K562 (cell line): ENCODE measurements at regions not wholly inside any gene's neighbourhood (a gene's known extent, or its start where the extent isn't known, plus 50 kb on each side); places are given as distances from the start of the nearest gene placed in this dataset.
A peak's percentile ranks its signal among the peaks of the same experiment; 100 is the strongest.

Source experiments
- ATAC-seq: fragments of 200-7000 bp; cut with Tn5 transposase; 3 replicates; pipeline ENCODE4 v1.9.1; 2020; ENCODE audit warnings: moderate library complexity
- BruUV-seq: library from RNA; stranded (reverse); fragments of 400-500 nt; replicated peaks from 2 replicates; lab custom pipeline; 2021; lab: Mats Ljungman, UMichigan
- CTCF ChIA-PET: fragments of 300-600 bp; formaldehyde crosslinking; extraction: SDS; loops from one replicate; lab custom pipeline; 2021; ENCODE audit warnings: low intra/inter-chr PET ratio; lab: Yijun Ruan, JAX
- POLR2A ChIA-PET: fragments of 300-600, 350-650 bp; sonication (Branson Sonifier 250); formaldehyde crosslinking; extraction: SDS; loops from one replicate; lab custom pipeline; 2021; ENCODE audit warnings: antibody characterized with exemption, inconsistent platforms; lab: Yijun Ruan, JAX
- DNase-seq, 4 experiments: peaks; one replicate each; pipeline versions ENCODE4 v3.0.0 to v3.0.0-alpha.2; 2011 to 2018; ENCODE audit warnings: low spot score in 3 of 4, mixed read lengths in 3 of 4; ENCODE audit errors: extremely low read depth in 1 of 4
- FAIRE-seq: peaks from 2 replicates; lab custom pipeline; 2011; peaks lifted over from hg19 to GRCh38; lab: Jason Lieb, UNC
- H2AFZ ChIP-seq: 2 replicates; pipeline ENCODE4 v1.6.0; 2011; ENCODE audit warnings: low read depth, low read length, control low read depth, inconsistent platforms
- H3K27ac ChIP-seq: fragments of 200-600 bp; 3 replicates; pipeline ENCODE4 v1.8.0; 2011; ENCODE audit warnings: low read depth, mild to moderate bottlenecking, control low read depth, inconsistent platforms, low read length, moderate library complexity, mixed read lengths; ENCODE audit errors: extremely low read depth
- H3K27me3 ChIP-seq, 2 experiments: fragments of 300-600 bp in 1 of 2; 2 replicates in 1 of 2; 3 replicates in 1 of 2; pipeline versions ENCODE4 v1.6.0 to v1.8.0; 2011; ENCODE audit warnings: inconsistent platforms in 2 of 2, low read length in 2 of 2, mild to moderate bottlenecking in 1 of 2, mixed read lengths in 1 of 2, moderate library complexity in 1 of 2; ENCODE audit not compliant: control insufficient read depth in 2 of 2, insufficient read depth in 2 of 2
- H3K36me3 ChIP-seq: fragments of 300-600 bp; 3 replicates; pipeline ENCODE4 v1.8.0; 2011; ENCODE audit warnings: mild to moderate bottlenecking, low read length, inconsistent platforms; ENCODE audit not compliant: control insufficient read depth, insufficient read depth
- H3K4me1 ChIP-seq, 2 experiments: fragments of 200-600 bp in 1 of 2; replicated peaks in 1 of 2; 2 replicates in 1 of 2; 3 replicates in 1 of 2; pipeline versions ENCODE4 v1.5.1 to v1.8.0; 2011; ENCODE audit warnings: inconsistent platforms in 2 of 2, low read length in 2 of 2, mild to moderate bottlenecking in 1 of 2, mixed read lengths in 1 of 2, moderate library complexity in 1 of 2; ENCODE audit not compliant: control insufficient read depth in 2 of 2, insufficient read depth in 2 of 2
- H3K4me2 ChIP-seq: 2 replicates; pipeline ENCODE4 v1.6.1; 2011; ENCODE audit warnings: low read length, control low read depth, inconsistent platforms, mixed read lengths; ENCODE audit not compliant: insufficient read depth
- H3K4me3 ChIP-seq: fragments of 200-600 bp; sonication (generic), shearing (Covaris generic); 2 replicates; pipeline ENCODE4 v1.5.1; 2016; ENCODE audit warnings: control low read depth, inconsistent platforms
- H3K79me2 ChIP-seq: fragments of 200-600 bp; 3 replicates; pipeline ENCODE4 v1.8.0; 2011; ENCODE audit warnings: low read length, inconsistent platforms; ENCODE audit not compliant: control insufficient read depth, insufficient read depth
- H3K9ac ChIP-seq, 2 experiments: 2 replicates each; pipeline versions ENCODE4 v1.6.0 to v1.6.1; 2011; ENCODE audit warnings: low read depth in 2 of 2, low read length in 2 of 2, control low read depth in 1 of 2, inconsistent platforms in 1 of 2, mild to moderate bottlenecking in 1 of 2, mixed read lengths in 1 of 2; ENCODE audit not compliant: insufficient read depth in 1 of 2
- H3K9me1 ChIP-seq: one replicate; pipeline ENCODE4 v1.6.0; 2011; ENCODE audit warnings: inconsistent platforms, mild to moderate bottlenecking, low read length, moderate library complexity; ENCODE audit not compliant: control insufficient read depth, insufficient read depth
- H3K9me3 ChIP-seq: replicated peaks from 2 replicates; pipeline ENCODE4 v1.5.1; 2011; ENCODE audit warnings: low read depth, low read length, inconsistent platforms; ENCODE audit not compliant: control insufficient read depth, insufficient read depth
- H4K20me1 ChIP-seq: replicated peaks from 2 replicates; pipeline ENCODE4 v1.6.1; 2011; ENCODE audit warnings: low read length, inconsistent platforms, mixed read lengths; ENCODE audit not compliant: control insufficient read depth, insufficient read depth
- CEBPG ChIP-seq, 3 experiments: fragments of 200-800 bp in 1 of 3; sonication (Bioruptor generic) in 1 of 3; sonication (generic) in 1 of 3; formaldehyde crosslinking in 1 of 3; IDR thresholded peaks in 2 of 3; conservative IDR thresholded peaks in 1 of 3; 2 replicates each; pipeline versions ENCODE4 v1.6.1 to v1.8.0; 2016 to 2022; ENCODE audit warnings: missing compliant biosample characterization in 2 of 3, missing genetic modification characterization in 2 of 3, mild to moderate bottlenecking in 1 of 3, missing genetic modification reagents in 1 of 3
- SPI1 ChIP-seq: IDR thresholded peaks from 2 replicates; pipeline ENCODE4 v1.6.1; 2011; ENCODE audit warnings: low read depth, low read length, control low read depth, borderline replicate concordance
- WGBS: fragments of 100-300 bp; shearing (Covaris generic); methylation state at CpG from one replicate; pipeline ENCODE4 v1.1.6; 2016; ENCODE audit warnings: low coverage, mixed read lengths; ENCODE audit not compliant: insufficient coverage; ENCODE audit errors: missing lambda C conversion rate; 5-methylcytosine and 5-hydroxymethylcytosine counted together
- in situ Hi-C: fragments of 300-500 bp; cut with MboI; formaldehyde crosslinking; loops from 4 replicates; pipeline ENCODE4 v1.15.0; 2018; ENCODE audit warnings: inconsistent platforms, mixed read lengths
- intact Hi-C: fragments of 100-400 bp; cut with micrococcal nuclease; formaldehyde crosslinking; loops from 2 replicates; pipeline ENCODE4 v1.14.2; 2022
- TF ChIP-seq, protein P1 (sequence below): fragments of 250-450 bp; sonication (Bioruptor Pico); IDR thresholded peaks from 2 replicates; pipeline ENCODE4 v1.8.0; 2021; ENCODE audit warnings: moderate library complexity, mild to moderate bottlenecking, inconsistent platforms
- TF ChIP-seq, protein P2 (sequence below), 2 experiments: fragments of 450-650 bp in 1 of 2; sonication (generic) in 1 of 2; formaldehyde crosslinking in 1 of 2; IDR thresholded peaks; 2 replicates each; pipeline versions ENCODE4 v1.7.1 to v1.9.0; 2016 to 2022; ENCODE audit warnings: inconsistent platforms in 1 of 2, mild to moderate bottlenecking in 1 of 2, missing genetic modification reagents in 1 of 2

DNA sequence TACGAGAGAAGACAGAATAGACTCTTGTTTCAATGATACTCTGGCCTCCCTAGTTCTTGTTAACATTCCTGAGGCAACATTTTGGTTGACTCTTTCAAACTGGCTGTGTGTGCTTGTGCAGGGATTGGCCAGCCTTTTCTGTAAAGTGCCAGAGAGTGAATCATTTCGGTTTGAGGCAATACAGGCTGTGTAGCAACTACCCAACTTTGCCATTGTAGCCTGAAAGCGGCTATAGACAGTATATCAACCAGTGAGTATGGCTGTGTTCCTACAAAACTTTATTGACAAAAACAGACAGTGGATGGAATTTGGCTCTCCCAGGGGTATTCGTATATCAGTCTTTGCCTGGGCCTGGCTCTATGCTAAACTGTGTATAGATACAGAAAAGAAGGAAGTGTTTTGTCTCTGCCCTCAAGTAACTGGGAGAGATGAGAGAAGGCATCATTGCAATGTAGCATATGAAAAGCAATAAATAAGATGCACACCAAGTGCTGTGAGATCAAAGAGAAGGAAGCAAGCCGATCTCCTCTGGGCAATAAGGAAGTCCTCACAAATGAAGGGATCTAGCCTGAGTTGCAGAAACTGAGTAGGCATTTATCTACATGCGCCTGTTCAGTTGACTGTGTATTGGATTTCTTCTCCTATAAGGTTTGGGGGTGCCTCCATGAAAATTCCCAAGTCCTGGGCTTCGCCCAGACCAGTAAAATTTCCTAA is 568.0 kb upstream of the KLF4 start:
- CTCF ChIA-PET = no interaction called here
- intact Hi-C loops = loop anchor here (5.0 kb wide), 1 partner anchor 50 kb away; no protein-coding TSS in a partner anchor
- FAIRE-seq (no peak), ATAC-seq (peak; percentile 55), DNase-seq (no peak)
- no peaks in the 10 kb centered on the region for H3K27me3 ChIP-seq
- BruUV-seq = no TSS peak
- no peak overlapping the region for H3K4me3 ChIP-seq
- no peaks in the 10 kb centered on the region for H3K36me3 ChIP-seq
- in situ Hi-C loops = no loop called here
- H3K9me1 ChIP-seq = no peaks in the 10 kb centered on the region
- no peaks in the 10 kb centered on the region for H3K79me2 ChIP-seq
- no peak overlapping the region; the same call in 1 of the 2 replicates for H3K4me2 ChIP-seq
- no peak overlapping the region for H3K27ac ChIP-seq
- peaks cover 0 to 8% of the 10 kb centered on the region in 2 experiments; a peak in 1 of 5 replicates for H3K4me1 ChIP-seq
- H3K9ac ChIP-seq = no peak overlapping the region
- POLR2A ChIA-PET = no interaction called here
- H2AFZ ChIP-seq = peak overlapping the region; percentile 78
- no peaks in the 10 kb centered on the region; the same call in 1 of the 2 replicates for H3K9me3 ChIP-seq
- no peaks in the 10 kb centered on the region for H4K20me1 ChIP-seq
- 58% methylated on average over 7 of the region's 7 CpGs for WGBS
- TF ChIP-seq, protein P1, sequence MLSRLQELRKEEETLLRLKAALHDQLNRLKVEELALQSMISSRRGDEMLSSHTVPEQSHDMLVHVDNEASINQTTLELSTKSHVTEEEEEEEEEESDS (CRISPR knock-in tag) = no peak
- TF ChIP-seq, protein P2, sequence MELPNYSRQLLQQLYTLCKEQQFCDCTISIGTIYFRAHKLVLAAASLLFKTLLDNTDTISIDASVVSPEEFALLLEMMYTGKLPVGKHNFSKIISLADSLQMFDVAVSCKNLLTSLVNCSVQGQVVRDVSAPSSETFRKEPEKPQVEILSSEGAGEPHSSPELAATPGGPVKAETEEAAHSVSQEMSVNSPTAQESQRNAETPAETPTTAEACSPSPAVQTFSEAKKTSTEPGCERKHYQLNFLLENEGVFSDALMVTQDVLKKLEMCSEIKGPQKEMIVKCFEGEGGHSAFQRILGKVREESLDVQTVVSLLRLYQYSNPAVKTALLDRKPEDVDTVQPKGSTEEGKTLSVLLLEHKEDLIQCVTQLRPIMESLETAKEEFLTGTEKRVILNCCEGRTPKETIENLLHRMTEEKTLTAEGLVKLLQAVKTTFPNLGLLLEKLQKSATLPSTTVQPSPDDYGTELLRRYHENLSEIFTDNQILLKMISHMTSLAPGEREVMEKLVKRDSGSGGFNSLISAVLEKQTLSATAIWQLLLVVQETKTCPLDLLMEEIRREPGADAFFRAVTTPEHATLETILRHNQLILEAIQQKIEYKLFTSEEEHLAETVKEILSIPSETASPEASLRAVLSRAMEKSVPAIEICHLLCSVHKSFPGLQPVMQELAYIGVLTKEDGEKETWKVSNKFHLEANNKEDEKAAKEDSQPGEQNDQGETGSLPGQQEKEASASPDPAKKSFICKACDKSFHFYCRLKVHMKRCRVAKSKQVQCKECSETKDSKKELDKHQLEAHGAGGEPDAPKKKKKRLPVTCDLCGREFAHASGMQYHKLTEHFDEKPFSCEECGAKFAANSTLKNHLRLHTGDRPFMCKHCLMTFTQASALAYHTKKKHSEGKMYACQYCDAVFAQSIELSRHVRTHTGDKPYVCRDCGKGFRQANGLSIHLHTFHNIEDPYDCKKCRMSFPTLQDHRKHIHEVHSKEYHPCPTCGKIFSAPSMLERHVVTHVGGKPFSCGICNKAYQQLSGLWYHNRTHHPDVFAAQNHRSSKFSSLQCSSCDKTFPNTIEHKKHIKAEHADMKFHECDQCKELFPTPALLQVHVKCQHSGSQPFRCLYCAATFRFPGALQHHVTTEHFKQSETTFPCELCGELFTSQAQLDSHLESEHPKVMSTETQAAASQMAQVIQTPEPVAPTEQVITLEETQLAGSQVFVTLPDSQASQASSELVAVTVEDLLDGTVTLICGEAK (IDR thresholded peaks at IDR 0.05) = peak; percentile 97
- TF ChIP-seq, protein P2 (CRISPR knock-in tag; IDR thresholded peaks at IDR 0.05) = peak; percentile 95
- TF ChIP-seq CEBPG (CRISPR knock-in tag; IDR thresholded peaks at IDR 0.05) (no peak), CEBPG (tag; conservative IDR thresholded peaks at IDR 0.05 in 1 of 2, IDR thresholded peaks at IDR 0.05 in 1 of 2) (0 out of 4 replicates have a peak, but pooled peaks of 1 of the 2 experiments have one; percentile 13), SPI1 (0 out of 2 replicates have a peak, but pooled peaks have one; percentile 42)
